GM12892 (cell line): ENCODE measurements at regions not wholly inside any gene's neighbourhood (a gene's known extent, or its start where the extent isn't known, plus 50 kb on each side); places are given as distances from the start of the nearest gene placed in this dataset.

Experiments used
- DNase-seq: peaks from one replicate; pipeline ENCODE4 v3.0.0; 2011; ENCODE audit not compliant: insufficient read length
- FAIRE-seq: peaks from 2 replicates; lab custom pipeline; 2011; peaks lifted over from hg19 to GRCh38; lab: Jason Lieb, UNC
- POLR2A ChIP-seq: IDR thresholded peaks from 2 replicates; pipeline ENCODE4 v1.6.1; 2011; ENCODE audit warnings: low read depth, low read length, control low read depth
- POLR2AphosphoS5 ChIP-seq: IDR thresholded peaks from 2 replicates; pipeline ENCODE4 v1.6.1; 2011; ENCODE audit warnings: low read depth, low read length, control low read depth
- TAF1 ChIP-seq: IDR thresholded peaks from 2 replicates; pipeline ENCODE4 v1.6.1; 2011; ENCODE audit warnings: low read depth, mild to moderate bottlenecking, control low read depth, low read length, borderline replicate concordance

DNA sequence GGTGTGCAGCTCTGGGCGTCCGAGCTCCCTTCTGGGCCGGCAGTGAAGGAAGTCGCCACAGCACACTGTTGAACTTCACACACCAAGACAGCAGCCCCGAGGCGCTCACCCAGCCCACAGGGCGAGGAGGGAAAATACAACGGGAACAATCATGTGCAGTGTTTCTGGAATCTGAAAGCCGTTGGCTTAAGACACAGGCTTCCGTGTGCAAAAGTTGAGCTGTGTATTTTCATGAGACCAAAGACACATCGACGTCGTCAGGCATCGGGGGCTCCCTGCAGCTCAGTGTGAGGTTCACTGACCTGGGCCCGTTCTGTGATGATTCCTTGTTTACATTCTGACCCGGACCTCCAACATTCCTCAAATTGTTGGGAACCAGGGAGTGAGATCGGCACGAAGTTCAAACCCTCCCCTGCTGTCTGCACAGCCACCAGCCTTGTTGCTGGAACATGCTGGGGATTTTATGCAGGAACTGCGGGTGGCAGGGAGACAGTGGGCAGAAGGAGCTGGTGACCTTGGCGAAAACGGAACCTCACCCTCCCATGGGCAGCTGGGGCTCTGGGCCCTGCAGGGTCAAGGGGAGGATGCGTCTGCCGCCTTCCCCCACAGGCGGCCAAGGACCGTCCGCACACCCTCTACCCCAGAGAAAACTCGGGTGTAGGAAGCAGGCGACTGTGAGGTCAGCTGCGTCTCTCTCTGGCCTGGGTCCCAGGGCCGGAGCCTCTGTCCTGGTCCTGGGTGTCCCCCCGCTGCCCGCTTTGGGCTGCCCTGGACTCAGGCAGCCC lies 72.2 kb downstream of the METRNL start:
- TF ChIP-seq POLR2A (no peak), POLR2AphosphoS5 (no peak), TAF1 (no peak)
- DNase-seq (no peak), FAIRE-seq (no peak)

DNA sequence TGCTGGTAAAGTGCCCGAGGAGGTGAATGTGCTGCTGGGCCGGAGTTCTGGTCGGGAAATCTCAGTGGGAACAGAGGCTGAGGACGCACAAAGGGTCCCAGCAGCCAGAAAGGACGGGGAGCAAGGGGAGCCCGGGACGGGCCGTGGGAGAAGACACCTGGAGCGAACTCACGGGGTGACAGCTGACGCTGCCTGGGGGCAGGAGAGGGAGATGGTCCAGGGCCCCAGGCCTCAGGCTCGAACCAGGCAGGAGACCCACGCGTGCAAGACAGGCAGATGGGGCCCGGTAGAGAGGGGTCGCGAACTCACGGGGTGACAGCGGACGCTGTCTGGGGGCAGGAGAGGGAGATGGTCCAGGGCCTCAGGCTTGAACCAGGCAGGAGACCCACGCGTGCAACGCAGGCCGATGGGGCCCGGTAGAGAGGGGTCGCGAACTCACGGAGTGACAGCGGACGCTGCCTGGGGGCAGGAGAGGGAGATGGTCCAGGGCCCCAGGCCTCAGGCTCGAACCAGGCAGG lies 72.9 kb downstream of the METRNL start:
- FAIRE-seq: no peak
- DNase-seq: no peak

DNA sequence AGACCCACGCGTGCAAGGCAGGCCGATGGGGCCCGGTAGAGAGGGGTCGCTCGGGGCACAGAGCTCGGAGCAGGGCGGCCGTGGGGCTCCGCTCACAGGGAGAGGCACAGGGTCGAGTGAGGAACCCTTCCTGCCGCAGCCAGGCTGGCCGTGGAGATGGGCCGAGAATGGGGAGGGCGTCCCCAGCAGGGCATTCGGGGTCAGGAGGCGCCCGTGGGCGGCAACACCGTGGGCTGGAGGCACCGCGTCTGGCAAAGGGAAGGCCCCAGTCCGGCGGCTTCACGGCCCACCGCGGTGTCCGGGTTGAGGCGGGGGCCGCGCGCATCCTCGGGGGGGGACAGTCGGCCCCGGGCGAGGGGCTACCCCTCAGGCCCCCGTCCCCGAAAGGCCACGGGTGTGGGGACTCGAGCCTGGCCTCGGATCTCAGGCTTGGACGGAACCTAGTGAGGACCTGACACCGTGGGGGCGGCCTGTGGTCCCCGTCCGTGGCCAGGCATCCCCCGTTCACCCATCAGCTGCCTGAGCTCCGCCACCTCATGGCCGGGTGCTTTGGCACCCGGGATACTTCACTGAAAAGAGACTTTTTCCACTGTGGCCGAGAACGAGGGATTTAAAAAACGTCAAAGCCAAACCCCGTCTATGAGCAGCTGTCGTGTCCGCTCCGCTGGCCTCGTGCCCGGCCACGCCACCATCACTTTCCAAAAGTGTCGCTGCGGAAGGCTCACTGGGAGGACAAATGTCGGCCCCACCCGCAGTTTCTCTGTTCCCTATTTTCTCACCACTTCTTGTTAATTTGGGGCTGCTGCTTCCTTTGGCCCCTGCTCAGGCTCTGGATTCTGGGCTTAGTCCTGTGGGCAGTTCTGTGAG lies 73.6 kb downstream of the METRNL start:
- TF ChIP-seq POLR2AphosphoS5 (no peak), POLR2A (no peak), TAF1 (no peak)
- DNase-seq: no peak
- FAIRE-seq: no peak

More for the DNA sequence above, 72.9 kb downstream of the METRNL start:
- no peak for TF ChIP-seq TAF1
- TF ChIP-seq POLR2A: no peak
- TF ChIP-seq POLR2AphosphoS5: no peak

DNA sequence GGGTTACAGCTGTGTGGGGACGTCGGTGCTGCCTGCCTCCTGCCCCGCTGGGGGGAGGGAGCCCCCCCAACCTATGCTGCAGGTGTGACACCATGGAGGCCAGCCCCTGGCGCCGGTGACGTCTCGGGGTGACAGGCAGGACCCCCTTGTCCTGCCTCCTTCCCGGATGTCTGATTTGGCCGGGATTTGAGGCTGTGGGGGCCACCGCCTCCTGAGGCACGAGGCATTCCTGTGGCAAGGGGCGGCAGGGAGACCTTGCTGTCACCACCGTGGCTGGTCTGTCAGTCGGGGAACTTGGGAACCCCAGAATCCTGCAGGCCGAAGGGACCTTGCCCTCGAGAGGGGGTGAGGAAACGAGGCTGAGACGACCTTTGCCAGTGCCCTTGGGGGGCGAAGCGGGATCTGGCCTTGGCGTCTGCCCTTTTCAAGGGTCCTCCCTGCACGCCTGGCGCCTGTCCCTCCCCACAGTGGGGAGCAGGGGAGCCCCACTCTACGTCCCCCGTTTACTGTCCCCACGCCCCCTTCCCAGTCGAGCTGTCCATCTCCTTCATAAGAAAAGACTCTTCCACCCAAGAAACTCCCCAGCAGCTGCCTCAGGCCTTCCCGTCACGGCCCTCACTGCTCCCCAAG lies 74.4 kb downstream of the METRNL start:
- DNase-seq: no peak
- FAIRE-seq: no peak
- TF ChIP-seq POLR2AphosphoS5 (no peak), TAF1 (no peak), POLR2A (no peak)

DNA sequence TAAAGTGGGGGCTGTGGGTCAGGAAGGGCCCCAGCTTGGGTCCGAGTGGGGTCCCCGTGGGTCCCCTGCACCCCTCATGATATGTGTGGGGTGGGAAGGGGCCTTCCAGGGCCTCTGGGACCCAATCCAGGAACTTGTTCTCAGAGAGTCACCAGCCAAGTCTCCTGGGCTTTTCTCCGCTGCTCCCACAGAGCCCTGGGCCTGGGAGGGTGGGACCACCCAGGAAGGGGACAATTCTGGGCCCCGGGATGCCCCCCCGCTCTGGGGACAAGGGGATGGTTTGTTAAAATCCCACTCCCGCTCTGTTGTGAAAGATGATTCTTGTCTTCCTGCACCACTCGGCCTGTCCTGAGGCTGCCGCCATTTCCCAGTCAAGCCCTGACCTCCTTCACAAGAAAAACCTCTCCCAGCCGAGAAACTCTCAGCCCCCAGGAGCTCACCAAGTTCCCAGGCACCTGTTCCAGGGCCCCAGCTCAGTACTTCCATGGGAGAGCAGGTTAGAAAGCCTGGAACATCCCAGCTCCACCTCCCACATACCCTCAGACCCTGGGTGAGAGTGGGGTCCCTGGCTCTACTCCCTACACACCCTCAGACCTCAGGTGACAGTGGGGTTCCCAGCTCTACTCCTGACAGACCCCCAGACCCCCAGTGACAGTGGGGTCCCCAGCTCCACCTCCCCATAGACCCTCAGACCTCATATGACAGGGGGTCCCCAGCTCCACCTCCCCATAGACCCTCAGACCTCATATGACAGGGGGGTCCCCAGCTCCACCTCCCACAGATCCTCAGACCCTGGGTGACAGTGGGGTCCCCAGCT lies 75.1 kb downstream of the METRNL start:
- FAIRE-seq (no peak), DNase-seq (no peak)
- no peak for TF ChIP-seq POLR2A
- no peak for TF ChIP-seq TAF1
- no peak for TF ChIP-seq POLR2AphosphoS5

DNA sequence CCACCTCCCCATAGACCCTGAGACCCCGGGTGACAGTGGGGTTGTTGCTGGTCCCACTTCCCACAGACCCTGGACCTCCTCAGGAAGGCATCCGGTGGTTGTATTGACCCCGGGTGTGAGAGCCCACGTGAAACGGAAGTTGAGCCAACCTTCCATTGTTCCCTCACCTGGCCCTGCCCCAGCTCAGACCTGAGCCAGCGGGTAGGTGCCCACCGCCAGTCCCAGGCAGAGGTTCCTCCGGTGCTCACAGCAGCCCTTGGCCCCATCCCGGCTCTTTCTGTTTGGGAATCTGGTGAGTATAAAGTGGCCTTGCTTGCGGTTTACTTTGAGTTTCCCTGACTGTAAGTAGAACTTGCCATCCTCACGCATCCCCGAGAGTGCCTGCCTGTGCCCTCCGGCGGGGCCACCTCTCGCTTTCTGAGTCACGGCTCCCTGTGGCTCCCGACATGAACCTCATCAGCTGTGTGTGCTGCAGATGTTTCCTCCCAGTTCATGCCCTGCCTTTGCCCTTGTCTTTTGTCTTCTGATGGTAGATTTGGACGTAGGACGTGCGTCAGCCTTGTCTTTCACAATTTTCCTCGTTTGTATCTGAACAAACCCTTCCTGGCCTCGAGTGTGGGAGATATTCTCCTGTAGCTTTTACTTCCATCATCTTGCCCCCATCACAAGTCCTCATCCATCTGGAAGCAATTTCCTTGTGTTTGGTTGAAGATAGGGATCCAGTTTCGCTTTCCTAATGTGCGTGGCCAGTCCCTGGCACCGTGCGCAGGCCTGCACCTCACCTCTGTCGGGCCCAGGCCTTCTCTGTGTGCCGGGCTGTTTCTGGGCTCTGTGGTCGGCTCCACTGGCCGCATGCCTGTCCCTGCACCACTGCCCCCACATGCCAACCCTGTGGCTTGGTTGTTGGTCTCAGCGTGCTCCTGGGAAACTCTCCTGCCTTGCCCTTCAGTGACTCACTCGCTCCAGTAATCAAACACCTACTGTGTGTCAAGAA lies 76.0 kb downstream of the METRNL start:
- no peak for TF ChIP-seq POLR2AphosphoS5
- TF ChIP-seq TAF1: no peak
- TF ChIP-seq POLR2A: no peak
- DNase-seq (no peak), FAIRE-seq (no peak)

DNA sequence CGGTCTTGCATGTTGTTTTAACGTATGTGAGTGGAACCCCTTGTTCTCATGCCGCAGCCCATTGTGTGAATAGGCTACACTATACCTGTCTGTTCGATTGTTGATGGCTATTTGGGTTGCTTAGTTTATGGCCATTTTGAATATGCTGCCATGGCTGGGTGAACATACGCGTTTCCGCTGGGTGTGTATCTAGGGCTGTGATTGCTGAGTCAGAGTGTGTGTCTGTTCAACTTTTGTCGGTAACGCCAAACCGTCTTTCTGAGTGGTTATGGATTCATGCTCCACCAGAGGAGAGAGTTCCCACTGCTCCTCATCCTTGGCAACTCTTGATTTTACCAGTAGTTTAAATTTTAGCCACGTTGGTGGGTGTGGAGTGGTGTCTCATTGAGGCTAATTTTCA lies 77.0 kb downstream of the METRNL start:
- TF ChIP-seq POLR2AphosphoS5: no peak
- TF ChIP-seq POLR2A: no peak
- TF ChIP-seq TAF1: no peak
- DNase-seq: no peak
- FAIRE-seq: no peak

DNA sequence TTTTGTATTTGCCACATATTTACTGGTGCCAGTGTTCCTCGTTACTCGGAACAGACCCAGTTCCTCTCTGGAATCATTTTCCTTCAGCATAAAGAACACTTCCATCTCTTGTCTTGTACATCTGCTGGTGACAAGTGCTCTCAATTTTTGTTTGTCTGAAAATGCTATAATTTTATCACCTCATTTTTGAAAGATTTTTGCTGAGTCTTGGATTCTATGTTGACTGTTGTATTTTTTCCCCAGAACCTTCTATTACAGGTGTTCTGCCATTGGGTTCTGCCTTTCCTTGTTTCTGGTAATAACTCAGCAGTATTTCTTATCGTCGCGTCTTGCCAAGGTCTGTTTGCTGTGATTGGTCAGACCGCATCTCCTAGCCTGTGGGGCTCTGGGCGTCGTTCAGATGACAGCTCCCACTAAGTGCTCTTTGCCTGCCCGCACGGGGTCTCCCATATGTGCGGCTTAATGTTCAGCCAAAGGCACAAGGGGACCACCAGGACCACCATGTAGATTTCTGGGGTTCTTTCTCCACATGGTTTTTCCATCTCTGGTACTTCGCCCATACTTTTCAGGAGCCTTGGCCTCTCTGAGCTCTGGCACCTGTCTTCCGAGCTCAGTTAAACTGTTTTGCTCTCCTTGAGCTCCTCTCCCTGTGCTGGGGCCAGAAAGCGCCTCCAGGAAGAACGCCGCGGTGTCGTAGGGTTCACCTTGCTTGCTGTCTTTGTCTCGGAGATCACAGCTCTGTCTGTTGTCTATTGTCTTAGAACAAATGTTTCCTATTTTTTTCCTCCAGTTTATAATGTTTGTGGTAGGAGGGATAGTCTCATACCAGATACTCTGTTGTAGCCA lies 80.0 kb downstream of the METRNL start:
- TF ChIP-seq TAF1: no peak
- no peak for TF ChIP-seq POLR2AphosphoS5
- TF ChIP-seq POLR2A: no peak
- DNase-seq (no peak), FAIRE-seq (no peak)
